NCI-H1092 (cell line): ENCODE measurements at regions not wholly inside any gene's neighbourhood (a gene's known extent, or its start where the extent isn't known, plus 50 kb on each side); places are given as distances from the start of the nearest gene placed in this dataset.

Experiments used
- DNase-seq: peaks from one replicate; lab custom pipeline; 2025; lab: John Stamatoyannopoulos, UW

DNA sequence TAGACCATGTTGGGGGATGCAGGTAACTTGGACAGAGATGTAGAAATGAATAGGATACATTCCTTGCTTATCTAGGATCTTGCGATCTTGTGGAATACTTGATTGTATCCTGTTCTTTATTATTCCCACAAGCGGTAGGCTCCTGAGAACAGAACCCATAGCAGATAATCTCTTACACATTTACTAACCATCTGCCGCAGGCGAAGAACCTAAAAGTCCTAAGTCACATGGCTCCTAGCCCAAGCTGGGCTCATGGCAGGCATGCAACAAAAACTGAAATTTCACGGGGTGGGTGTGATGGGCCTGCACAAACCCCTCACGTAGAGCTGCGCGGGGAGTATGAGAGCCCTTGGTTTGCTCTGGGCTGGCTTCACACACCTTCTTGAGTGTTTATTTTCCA is 177.4 kb upstream of the NECTIN1 start:
- DNase-seq: no peak

DNA sequence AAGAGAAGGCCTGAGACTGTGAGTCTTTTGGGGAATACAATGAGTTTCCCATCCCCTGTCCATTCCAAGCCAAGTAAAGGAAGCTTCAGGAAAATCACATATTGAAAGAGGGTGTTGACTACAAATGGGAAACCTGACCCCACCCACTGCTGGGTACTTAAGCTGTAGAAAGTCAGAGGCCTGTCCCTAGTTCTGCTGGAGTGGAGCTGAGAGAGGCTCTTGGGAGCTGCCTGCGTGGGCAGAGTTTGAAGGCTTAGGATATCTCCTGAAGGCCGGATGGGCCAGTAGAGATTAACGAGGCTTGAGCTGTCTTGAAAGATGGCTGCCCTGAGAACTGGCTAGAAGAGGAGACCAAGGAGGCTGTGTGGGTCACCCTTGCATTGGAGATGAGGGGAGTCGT is 176.2 kb upstream of the NECTIN1 start:
- DNase-seq: no peak

DNA sequence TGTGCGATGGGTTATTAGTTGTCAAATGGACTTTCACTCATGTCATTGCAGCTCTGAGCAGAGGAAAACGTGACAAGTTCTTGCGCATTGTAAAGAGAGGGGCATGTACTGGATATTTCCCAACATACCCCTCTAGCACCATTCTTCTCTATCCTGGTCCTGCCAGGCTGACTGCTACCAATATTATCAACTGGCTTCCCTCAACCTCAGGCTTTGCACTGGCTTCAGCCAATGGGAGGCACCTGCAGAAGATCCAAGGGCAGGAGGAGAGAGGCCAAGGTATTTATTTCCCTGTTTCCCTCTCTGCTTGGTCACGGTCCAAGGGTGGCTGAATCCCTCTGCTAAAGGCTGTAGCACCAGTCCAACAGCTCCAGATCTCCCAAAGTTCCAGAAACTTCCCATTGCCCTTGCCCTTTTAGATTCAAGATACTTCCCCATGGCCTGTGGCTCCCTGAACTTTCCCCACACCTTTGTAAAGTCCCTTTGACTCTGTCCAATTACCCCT is 175.6 kb upstream of the NECTIN1 start:
- no peak for DNase-seq

DNA sequence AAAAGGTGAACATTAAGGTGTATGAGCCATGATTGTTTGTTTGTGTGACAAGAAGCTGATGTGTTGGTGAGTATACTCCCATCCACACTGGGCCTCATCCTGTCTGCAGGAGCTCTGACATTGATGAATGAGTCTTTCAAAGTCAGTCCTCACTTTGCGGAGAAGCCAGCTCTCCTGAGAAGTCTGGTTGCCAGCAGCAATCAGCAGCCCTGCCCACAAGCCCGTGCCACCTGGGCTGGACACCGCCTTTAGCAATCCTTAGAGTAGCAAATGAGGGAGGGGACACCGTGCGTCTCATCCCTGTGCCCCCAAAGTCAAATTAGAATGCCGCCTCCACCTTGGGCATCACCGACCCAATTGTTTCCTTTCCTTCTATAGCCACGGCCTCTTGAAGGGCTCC is 174.8 kb upstream of the NECTIN1 start:
- DNase-seq: no peak

DNA sequence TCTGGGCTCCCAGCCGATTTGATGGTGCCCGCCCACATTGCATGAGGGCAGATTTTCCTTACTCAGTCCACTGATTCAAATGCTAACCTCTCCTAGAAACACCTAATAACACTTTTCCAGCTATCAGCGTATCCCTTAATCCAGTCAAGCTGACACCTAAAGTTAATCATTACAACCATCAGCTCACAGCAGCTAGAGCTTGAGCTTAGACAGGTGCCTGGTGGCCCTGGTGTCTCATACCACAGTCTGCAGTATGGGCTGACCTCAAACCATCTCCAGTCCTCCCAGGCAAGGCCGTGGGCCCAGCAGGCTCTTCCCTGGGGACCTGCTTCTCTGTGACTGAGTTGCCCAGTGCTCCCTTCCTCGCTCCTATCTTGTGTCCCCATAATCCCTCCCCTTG is 174.4 kb upstream of the NECTIN1 start:
- no peak for DNase-seq

DNA sequence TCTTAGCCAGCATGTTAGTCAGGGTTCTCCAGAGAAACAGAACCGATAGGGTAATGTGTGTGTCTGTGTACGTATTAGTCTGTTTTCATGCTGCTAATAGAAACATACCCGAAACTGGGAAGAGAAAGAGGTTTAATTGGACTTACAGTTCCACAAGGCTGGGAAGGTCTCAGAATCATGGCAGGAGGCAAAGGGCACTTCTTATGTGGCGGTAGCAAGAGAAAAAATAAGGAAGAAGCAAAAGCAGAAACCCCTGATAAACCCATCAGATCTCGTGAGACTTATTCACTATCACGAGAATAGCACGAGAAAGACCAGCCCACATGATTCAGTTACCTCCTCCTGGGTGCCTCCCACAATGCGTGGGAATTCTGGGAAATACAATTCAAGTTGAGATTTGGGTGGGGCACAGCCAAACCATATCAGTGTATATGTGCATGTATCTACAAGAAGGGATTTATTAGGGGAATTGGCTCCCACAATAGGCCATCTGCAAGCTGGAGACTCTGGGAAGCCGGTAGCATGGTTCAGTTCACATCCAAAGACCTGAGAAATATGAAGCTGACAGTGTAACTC is 173.7 kb upstream of the NECTIN1 start:
- no peak for DNase-seq

DNA sequence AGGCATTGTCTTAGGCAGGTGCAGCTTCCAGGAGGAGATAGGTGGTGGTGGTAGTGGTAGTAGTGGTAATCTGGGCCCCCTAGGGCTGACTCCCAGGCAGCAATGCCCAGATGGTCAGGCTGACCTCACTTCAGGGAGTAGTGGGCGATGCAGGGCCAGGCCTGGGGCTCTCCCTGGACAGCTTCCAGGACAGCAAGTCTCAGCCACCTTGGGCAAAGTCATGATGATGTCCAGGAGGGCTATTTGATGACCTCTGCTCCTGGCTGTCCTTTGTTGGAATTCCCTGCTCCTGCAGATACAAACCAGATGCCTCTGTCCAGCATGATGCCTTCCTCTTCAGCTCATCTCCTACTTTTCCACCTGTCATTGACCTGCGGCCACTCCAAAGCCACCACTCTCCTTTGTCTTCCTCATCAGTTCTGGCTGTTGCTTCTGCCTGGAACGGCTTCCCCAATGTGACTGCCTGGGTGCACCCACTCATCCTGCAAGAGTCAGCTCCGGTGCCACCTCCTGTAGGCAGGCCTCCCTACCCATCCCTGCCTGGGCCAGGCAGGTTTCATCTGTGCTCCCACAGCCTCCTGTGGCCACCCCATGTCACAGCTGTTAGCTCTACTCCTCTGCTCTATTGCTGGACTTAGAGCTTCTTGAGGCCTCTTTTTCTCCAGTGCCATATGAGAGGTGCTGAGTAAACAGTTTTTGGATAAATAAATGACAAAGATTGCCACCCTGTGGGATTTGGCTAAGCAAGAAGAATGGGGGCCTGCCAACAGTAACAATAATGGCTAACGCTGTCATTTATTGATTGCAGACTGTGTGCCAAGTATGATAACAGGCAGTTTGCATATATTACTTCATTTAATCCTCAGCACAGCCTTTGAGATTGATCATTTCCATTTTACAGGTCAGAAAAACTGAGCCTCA is 172.9 kb upstream of the NECTIN1 start:
- DNase-seq: no peak

DNA sequence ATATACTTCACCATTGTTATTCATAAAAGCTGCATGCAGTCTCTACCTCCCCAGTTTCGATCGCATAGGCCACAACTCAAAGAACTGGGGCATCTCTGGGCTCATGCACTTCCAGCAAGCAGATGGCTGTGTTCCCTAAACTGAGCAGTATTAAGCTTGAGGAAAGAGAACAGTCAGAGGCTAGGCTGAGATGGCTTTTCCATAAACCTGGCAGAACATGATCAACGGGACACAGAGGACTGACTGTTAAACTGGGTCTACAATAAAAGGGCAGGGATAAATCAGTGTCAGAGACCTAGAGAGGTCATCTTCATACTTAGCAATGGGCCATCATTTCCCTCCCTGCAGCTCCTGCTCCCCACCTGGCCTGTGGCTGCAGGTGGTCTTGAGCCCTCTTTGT is 171.0 kb upstream of the NECTIN1 start:
- DNase-seq: no peak

DNA sequence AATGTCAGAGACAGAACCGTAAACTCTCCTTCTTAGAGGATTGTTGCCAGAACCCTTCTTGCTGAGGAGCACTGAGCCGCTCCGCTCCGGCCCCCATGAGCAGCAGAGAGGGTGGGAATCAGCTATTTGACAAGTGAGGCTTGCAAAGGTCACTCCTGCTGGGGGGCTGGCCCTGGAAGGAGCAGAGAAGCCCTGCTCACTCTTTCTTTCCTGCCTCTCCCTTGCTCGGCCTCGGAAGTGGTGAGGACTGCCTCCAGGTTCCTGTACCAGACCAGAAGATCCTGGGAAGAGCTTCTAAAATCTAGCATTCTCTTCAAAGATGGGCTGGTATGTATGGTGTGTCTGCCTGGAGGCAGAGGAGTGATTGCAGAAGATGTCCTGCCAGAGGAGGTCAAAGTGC is 168.6 kb upstream of the NECTIN1 start:
- DNase-seq: no peak

DNA sequence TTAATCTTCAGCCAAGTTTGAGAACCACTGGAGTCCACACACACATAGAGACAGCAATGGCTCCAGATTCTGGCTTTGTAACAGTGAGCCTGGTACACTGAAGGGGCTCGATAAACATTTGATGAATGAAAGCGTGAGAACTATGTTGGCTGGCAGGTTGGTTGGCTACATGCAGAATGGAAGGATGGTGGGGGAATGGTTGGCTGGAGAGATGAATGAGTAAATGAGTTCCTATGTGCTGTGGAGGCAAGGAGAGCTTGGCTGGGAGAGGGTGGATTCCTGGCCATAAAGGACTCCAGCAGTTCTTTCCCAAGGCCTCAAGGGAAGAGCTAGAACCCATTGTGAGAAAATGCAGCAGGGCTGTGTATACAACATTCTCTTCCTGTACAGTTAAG is 168.0 kb upstream of the NECTIN1 start:
- DNase-seq: no peak

DNA sequence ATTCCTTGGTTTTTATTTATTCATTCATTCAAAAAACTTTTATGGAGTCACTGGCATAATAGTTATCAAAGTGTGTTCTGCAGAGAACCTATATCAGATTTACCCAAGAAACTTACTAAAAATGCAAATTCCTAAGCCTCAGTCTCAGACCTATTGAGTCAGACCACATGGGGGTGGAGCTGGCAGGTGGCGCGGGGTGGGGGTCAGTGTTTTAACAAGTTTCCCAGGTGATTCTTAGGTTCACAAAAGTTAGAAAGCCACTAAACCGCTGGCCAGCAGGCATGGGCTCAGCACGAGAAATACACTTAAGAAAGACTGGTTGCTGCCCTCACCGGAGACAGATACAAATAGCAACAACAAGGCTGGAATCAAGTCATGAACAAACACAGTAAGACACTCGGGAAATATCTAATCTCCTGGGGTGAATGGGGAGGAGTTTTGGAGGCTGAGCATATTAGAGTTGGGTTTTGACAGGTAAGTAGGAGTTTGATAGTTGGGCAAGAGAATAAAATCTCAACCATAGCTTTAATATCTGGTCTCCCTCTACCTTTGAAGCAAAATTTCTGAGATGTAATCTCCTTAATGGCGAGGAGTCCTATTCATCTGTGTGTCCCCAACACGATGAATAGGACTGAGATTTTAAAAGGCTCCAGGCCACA is 167.5 kb upstream of the NECTIN1 start:
- no peak for DNase-seq

DNA sequence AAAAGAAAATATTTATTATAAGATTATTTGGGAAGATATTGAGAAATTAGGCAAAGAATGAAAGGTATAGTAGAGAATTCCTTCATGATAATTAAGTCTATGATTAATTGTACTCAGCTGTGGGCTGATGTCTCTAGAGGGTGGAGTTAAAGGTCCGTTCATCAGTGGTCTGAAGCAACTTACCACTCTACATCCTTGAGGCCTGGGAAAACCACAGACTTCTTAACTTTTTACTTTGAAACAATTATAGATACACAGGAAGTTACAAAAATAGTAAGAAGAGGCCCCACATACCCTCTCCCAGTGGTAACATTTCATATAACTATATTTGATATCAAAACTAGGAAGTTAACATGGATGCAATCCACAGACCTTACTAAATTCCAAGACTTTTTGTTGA is 167.0 kb upstream of the NECTIN1 start:
- no peak for DNase-seq

DNA sequence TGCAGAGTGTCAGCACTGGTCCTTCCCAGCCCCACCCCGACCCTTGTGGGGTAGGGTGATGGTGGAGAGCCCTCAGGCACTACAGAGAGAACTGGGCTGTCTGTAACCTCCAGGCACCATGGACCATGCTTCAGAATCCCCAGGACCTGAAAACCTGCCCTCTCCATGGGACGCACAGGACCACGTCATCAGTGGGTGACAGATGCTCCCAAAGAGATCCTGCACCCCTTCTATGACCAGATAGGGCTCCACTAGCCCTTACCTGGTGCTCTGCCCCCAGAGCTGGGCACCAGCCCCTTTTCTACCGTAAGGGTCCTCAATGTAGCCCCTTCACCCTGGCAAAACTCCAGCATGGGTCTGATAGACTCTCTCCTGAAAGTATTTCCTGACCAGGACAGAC is 165.9 kb upstream of the NECTIN1 start:
- no peak for DNase-seq

DNA sequence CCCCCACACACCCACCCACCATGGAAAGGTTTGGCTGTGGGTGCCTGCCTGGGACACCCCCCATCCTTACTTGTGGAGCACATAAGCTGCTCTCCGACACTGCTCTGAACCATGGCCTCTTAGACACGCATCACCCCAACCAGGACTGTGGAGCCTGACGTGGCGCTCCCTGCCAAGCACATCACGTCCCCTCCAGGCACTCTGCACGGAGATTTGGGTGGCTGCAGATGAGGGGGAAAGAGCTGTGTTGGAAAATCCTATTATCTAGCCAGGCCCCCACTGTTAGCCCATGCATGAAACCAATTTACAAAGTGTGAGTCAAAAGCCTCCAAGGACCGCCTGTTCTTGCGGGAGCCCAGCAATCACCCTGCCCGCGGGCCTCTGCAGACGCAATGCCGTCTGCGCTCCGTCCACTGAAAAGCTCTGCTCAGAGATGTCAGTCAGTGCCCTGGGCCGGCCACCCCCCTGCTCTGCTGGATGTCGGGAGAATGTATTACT is 163.4 kb upstream of the NECTIN1 start:
- DNase-seq: no peak

DNA sequence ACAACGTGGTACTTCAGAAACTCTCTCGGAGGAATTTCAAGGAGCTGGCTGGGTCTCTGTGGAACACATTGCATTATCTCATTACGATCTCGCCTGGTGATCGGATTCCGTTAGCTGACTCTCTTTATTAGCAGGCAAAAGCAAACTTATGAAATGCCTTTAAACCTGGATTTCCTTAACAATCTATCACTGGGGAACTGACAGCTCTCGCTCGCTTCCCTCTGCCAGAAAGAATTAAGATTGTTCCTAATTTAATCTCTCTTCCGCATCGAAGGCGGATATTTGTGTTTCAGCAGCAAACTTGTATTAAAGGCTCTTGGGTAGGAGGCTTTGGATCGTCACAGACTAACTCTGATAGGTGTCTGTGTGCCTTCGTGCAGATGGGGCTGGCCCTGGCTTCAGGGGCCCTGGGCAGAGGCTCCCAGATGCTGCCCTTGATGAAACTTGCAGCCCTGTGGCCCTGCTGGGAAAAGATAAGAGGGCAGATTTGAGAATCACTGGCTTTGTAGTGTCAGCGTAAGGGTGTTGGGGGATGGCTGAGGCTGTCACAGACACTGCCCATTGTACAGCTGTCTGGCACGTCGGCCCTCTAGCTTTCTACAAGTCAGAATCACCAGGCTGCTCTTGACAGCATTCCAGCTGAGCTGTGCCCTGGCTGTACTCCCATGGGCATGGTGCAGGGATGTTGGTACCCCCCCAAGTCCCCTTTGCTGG is 162.2 kb upstream of the NECTIN1 start:
- no peak for DNase-seq

DNA sequence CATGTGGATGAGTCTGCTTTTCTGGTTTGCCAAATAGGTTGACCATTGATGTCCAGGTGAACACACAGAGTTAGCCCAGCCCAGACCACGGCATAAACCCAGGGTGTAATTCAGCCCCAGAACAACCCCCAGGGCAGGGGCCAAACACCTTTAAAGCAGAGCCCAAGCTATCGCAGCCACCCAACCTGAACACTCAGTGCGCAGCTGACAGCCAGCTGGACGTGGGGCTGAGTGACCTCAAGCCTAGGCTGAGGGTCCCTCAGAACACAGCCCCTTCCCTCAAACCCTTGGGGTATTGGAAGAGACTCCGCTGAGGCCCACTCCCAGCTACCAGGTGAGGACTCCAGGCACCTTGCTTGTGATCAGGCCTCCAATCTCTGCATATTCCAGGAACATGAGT is 161.5 kb upstream of the NECTIN1 start:
- no peak for DNase-seq

DNA sequence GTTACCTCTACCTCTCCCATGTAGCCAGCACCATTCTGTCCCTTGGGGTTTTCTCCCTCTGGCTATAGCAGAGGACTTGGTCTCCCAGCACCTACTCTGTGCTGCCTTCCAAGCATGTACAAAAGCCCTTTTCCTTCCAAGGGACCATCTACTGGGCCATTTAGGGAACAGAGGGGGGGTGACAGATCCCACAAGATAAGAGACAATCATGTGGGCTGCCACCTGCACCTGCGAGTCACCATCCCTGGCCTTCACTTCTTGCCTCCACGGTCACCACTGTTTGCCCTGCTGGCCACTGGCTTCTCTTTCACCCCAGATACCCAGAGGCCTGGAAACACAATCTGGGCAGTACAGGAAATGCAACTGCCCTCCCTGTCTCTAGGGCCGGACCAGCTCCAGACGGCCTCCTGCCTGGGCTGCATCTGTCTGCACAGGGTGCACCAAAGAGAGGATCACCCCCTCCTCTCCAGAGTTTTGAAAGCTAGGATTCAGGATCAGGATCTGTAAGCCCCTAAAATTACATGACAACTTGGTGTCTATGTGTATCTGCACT is 160.8 kb upstream of the NECTIN1 start:
- DNase-seq: no peak

DNA sequence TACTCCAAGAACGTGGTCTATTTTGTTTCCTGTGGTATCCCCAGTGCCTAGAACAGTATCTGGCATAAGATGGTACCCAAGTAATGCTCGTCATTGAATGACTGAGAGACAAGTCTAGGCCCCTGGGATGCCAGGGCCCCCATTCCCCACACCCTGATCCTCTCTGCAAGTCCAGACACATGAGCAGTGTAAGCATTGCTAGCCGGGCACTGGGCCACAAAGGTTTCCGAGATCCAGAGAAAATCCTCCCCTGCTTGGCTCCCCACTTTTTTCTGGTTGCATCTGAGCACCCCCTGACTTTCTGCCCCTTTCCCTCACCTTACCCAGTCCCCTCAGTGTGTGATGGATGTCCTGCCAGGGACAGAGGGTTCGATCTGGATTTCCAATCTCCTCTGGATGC is 160.1 kb upstream of the NECTIN1 start:
- DNase-seq: no peak

DNA sequence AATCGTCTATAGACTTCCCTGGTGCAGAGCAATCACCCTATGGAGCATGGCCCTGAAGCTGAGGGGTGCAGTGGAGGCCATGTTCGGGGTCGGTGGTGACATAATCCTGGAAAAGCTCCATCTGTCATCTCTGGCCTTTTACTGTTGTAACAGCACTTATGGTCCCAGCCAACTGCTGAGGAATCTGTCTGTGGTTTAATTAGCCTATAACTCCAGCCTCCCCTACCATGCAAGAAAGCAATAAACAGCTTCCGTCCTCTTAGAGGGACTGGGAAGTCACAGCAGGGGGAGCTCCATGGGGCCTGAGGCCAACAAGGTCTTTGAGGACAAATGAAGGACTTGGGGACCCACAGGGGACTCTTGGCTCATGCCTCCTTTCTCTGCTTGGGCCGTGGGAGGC is 159.1 kb upstream of the NECTIN1 start:
- DNase-seq: no peak

DNA sequence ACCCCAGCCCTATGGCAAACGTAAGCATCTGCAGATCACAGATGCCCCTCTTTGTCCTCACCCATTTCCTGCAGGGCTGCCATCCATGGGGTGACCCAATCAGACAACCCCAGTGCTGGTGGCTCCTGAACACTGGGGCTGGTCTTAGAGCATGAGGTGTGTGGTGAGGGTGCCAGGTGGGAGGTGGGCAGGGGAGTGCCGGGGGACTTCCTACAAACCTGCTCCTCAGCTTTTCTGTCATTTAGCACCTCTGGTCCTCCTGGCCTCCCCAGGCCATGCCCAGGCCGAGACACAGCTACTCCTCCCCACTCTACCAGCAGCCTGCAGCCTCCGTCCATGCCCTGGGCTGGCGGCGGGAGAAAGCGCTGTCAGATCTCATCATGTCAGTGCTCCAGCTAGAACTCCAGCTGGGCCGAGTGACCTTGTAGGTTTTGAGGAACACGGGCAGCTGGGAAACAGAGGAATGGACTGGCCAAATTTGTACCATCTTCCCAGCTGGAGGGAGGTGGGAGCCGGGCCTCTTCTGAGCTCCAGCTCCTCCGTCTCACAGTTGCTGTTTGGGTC is 157.7 kb upstream of the NECTIN1 start:
- DNase-seq: no peak

DNA sequence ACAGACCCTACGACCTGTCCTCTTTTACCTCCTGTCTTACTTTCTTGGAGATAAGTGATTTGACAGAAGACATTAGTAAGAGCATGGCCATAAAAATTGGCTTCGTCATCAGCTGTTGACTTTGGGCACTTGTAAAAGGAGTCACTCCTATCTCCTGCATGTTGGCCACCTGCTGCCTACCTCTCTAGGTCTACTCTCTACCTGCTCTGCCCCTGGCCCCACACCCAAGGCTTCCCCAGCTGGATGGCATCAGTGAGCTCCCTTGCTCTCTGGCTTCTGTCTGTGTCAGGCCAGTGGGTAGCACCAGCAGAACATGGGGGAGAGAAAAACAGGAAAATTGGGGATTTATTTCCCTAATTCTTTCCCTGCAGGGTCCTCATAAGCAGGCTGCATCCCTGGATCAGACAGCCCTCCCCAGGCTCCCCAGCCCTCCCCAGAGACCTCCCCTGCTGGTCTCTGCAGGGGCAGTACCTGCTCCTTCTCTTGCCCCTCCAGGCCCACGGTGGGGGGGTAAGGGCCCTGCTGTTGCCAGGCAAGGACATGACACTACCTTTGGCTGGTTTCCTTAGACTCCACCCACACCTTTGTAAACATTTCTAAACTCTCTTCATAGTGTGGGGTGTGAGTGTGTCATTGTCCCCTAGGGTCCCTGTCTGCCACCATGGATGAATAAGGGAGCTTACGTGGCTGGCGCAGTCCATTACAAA is 157.0 kb upstream of the NECTIN1 start:
- DNase-seq: no peak
